GM21786 (cell line): ENCODE measurements at regions not wholly inside any gene's neighbourhood (a gene's known extent, or its start where the extent isn't known, plus 50 kb on each side); places are given as distances from the start of the nearest gene placed in this dataset.
"Not testable (repeated sequence)": the region's sequence is repeated elsewhere in the genome, so short reads cannot be mapped to it uniquely, and the experiment has no call there.

Experiments used
- ATAC-seq: cut with Tn5 transposase; IDR thresholded peaks from one replicate; pipeline ENCODE4 v1.9.1; 2021; ENCODE audit not compliant: unreplicated experiment

- ATAC-seq: not testable (repeated sequence)
Observed at GRCh38 chr14:40954448-40955130, 652.1 kb upstream of the LRFN5 start.

DNA sequence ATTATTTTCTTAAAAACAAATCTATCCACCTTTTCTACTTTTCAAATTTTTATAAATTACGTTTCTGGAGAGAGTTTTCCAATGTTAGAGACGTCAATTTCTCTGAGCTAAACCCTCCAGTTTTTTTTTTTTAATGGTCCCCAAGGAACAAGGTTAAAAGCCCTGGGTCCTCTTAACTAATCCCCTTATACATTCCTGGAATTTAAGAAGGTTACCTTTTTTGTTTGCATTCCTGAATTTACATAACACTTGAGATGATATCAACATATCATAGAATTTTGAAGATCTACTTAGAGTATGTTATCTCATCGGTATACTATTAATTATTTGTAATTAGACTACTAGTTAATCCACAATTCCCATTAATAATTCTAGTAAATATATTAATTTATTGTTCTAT, 662.2 kb upstream of the LRFN5 start:
- no peak for ATAC-seq

DNA sequence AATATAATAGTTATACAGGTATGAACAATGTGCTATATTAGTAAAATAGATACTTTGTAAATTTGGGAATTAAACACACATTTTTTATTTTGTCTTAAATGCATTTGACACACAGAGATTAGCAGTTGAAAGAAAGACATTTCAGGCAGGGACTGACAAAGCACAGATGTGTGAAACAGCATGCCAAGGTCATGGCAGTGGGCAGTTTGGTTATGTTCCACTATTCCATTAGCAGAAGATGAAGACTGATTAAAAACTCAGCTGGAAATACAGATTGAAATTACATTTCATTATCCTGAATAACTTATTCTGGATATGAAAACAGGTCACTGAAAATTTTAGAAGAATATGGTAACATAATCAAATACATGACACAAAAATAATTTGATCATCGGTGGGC, 669.8 kb upstream of the LRFN5 start:
- ATAC-seq: no peak

GRCh38 chr14:40920380-40920779, 686.3 kb upstream of the LRFN5 start:
- ATAC-seq: no peak

DNA sequence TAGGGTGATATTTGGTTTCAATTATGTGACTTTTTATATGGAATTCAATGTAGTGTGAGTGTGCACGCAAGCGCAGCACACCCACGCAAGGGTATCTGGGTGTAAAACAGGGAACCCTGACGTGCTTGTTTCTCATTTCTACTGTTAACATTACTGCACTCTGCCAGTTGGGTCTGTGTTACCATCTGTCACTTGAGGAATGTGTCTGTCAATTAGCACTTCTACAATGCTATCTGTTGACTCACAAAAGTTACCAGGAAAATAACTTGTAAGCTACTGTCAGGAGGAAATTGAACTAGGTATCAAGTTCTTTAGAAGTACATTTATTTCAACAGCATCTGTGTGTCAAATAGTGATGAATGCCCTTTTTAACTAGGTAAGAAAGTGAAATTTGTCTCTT, 695.5 kb upstream of the LRFN5 start:
- ATAC-seq: no peak

DNA sequence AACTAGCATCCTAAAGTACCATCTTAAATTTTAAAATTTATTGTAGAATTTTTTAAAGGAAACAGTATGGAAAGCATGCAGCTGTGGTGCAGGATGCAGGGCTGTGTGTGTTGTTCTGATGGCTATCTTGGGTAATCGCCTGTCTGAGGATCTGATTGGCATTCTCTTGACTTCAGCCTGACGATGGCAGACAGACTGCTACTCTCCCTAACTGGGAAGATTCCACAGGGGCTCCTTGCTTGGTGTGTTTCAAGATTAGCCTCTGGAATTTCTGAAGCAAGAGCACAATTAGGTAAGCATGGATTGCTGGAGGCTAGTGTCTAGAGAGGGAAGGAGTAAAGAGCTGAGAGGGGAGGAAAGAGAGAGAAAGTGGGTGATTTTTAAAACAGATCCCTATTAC, 696.8 kb upstream of the LRFN5 start:
- ATAC-seq: no peak

DNA sequence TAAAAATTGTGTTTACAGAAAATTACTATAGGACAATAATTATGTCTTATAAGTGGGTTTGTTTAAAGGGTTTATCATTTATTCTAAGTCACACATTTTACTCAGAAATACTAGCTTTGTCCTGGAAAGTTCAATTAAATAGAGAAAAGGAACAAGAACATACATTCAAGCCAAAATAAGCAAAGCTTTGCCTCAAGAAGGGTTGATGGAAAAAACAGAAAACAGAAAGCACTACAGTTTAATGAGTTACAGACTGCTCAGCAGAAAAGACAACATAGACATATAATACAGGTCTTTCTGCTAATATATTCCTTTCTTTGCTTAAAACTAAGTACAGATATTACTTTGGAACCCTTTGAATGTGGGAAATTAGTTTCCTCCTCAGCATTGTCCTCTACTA, 703.0 kb upstream of the LRFN5 start:
- no peak for ATAC-seq

DNA sequence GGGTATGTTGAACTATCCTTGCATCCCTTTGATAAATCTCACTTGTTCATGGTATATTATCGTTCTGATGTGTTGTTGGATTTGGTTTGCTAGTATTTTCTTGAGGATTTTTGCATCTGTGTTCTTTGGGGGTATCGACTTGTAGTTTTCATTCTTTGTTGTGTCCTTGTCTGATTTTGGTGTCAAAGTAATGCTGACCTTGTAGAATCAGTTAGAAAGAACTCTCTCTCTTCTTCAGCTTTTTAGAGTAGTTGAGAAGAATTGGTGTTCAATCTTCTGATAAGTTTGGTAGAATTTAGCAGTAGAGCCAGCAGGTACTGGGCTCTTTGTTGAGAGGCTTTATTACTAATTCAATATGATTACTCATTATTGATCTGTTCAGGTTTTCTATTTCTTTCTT, 707.2 kb upstream of the LRFN5 start:
- no peak for ATAC-seq

DNA sequence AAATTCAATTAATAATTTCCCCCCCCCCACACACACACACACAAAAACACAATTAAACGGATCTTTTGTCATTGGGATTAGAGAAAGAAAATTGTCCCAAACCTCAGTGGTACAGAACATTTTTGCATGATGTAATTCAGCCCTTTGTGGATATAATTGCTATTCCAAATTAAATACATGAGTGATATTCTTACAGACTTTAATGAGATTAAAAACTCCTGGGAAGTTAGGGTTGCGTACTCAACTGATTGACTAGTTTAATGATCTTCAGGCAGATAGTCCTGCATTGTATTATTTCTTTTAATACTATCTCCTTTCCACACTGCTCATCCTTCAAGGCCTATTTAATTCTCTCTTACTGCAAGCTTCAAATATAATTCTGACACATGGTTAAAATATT, 711.8 kb upstream of the LRFN5 start:
- ATAC-seq: no peak

GRCh38 chr14:40889126-40889525, 717.5 kb upstream of the LRFN5 start:
- no peak for ATAC-seq

- no peak for ATAC-seq
Observed at GRCh38 chr14:40887912-40888311, 718.8 kb upstream of the LRFN5 start.

GRCh38 chr14:40870252-40870651, 736.4 kb upstream of the LRFN5 start:
- ATAC-seq: no peak

- ATAC-seq: no peak
Observed at GRCh38 chr14:40859055-40859454, 747.6 kb upstream of the LRFN5 start.

DNA sequence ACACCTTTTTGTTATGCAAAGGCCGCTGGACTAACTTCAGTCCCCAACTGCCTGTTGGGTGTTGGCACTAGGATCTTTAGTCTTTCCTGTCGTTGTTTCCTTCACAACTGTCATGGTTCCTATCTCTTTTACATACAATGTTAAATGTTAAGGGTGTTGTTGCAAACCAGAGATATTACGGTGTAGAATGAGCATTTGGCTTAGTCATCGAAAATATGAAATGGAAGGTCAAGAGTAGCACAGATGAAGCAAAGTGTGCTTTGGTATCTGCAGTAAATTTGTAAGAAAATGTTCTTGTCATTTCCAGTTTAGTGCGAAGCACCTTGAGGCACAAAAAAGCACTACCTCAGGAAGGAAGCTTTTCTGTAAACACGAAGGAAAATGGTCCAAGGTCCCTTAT, 751.3 kb upstream of the LRFN5 start:
- ATAC-seq: no peak

GRCh38 chr14:40850191-40850590, 756.5 kb upstream of the LRFN5 start:
- ATAC-seq: no peak

DNA sequence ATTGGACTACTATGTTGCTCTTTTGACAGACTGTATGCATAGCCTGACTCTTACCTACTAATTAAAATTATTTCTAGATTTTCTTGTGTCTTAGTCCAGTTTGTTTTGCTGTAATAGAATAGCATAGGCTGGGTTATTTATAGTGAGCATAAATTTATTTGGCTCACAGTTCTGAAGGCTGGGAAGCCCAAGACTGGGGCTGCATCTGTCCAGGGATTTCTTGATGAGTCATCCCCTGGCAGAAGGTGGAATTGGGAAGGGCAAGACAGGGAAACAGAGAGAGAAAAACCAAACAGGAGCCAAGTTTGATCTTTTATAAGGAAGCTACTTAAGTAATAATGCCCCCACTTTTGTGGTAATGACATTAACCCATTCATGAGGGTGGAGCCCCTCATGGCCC, 759.2 kb upstream of the LRFN5 start:
- no peak for ATAC-seq

DNA sequence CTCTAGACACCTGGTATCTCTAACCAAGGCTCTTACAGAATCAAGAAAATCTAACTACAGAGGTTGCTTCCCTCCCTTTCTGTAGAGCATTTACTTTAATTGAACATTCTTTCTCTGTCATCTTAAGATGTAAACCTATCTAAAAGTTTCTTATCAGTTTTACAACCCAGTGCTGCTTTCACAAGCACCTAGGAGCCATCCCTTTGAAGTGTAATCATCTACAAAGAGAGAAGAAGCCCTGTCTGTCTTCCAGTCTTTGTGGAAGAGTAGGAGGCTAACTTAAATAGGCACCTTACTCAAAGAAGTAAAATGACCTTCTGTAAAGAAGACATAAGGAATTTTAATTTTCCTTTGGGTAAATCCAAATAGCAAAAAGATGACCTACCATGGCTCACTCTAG, 763.9 kb upstream of the LRFN5 start:
- ATAC-seq: no peak

GRCh38 chr14:40841886-40842285, 764.8 kb upstream of the LRFN5 start:
- no peak for ATAC-seq

GRCh38 chr14:40838601-40839000, 768.1 kb upstream of the LRFN5 start:
- no peak for ATAC-seq

GRCh38 chr14:40806471-40806870, 800.2 kb upstream of the LRFN5 start:
- no peak for ATAC-seq

GRCh38 chr14:40796168-40796567, 810.5 kb upstream of the LRFN5 start:
- ATAC-seq: no peak

- no peak for ATAC-seq
Observed at GRCh38 chr14:40784860-40785259, 821.8 kb upstream of the LRFN5 start.

GRCh38 chr14:40762685-40763084, 844.0 kb upstream of the LRFN5 start:
- ATAC-seq: no peak

GRCh38 chr14:40762177-40762576, 844.5 kb upstream of the LRFN5 start:
- ATAC-seq: no peak
